Activated T-cell treated with anti-CD3 and anti-CD28 coated beads, Interleukin-2, amount 50 U/mL, for 24 hours (primary cell): ENCODE measurements at regions not wholly inside any gene's neighbourhood (a gene's known extent, or its start where the extent isn't known, plus 50 kb on each side); places are given as distances from the start of the nearest gene placed in this dataset.

ENCODE experiments used
- DNase-seq: peaks from one replicate; pipeline ENCODE4 v3.0.0-alpha.2; 2020
- H3K27ac Mint-ChIP-seq: 2 replicates; pipeline ENCODE4 v1.8.0; 2020; ENCODE audit warnings: mild to moderate bottlenecking, mixed read lengths
- H3K27me3 Mint-ChIP-seq: 2 replicates; pipeline ENCODE4 v1.8.0; 2020; ENCODE audit warnings: mixed read lengths
- H3K36me3 Mint-ChIP-seq: 2 replicates; pipeline ENCODE4 v1.8.0; 2020; ENCODE audit warnings: low read depth, mixed read lengths
- H3K4me1 Mint-ChIP-seq: 2 replicates; pipeline ENCODE4 v1.8.0; 2020; ENCODE audit warnings: low read depth, mixed read lengths
- H3K4me3 Mint-ChIP-seq: 2 replicates; pipeline ENCODE4 v1.8.0; 2020; ENCODE audit warnings: mild to moderate bottlenecking, moderate library complexity, mixed read lengths
- H3K9me3 Mint-ChIP-seq: 2 replicates; pipeline ENCODE4 v1.8.0; 2020; ENCODE audit warnings: mixed read lengths

DNA sequence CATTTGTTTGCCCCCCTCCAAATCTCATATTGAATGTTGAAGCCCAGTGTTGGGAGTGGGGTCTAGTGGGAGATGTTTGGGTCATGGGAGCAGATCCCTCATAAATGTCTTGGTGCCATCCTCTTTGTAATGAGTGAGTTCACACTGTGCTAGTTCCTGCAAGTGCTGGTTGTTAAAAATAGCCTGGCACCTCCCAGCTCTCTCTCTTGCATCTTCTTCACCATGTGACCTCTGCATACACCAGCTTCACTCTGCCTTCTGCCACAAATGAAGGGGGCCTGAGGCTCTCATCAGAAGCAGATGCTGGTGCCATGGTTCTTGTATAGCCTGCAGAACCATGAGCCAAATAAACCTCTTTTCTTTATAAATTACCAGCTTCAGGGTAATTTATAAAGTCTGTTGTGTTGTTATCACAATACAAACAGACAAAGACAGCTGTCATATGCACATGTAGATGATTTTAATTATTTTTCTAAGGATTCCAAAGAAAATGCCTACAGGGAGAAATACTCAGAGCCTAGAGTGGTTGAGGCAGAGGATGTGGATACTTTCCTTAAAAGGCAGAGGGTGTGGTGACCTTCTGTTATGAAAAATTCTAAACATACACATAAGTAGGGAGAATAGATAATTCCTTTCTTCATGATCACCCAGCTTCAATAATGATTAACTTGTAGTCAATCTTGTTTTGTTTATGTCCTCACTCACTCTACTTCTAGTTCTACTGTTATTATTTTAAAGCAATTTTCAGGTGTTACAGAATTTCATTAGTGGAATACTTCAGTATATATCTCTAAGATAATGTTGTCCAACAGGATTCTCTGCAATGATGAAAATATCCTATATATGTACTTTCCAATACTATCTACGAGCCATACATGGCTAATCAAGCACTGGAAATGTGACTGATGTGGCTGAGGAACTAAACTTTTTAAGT is 75.1 kb upstream of the RANBP6 start:
- Mint-ChIP-seq H3K27ac (no peak overlapping the region), H3K4me3 (no peak overlapping the region), H3K27me3 (peaks cover under 1% of the 10 kb centered on the region), H3K4me1 (no peaks in the 10 kb centered on the region), H3K36me3 (no peaks in the 10 kb centered on the region), H3K9me3 (no peaks in the 10 kb centered on the region)
- no peak for DNase-seq

DNA sequence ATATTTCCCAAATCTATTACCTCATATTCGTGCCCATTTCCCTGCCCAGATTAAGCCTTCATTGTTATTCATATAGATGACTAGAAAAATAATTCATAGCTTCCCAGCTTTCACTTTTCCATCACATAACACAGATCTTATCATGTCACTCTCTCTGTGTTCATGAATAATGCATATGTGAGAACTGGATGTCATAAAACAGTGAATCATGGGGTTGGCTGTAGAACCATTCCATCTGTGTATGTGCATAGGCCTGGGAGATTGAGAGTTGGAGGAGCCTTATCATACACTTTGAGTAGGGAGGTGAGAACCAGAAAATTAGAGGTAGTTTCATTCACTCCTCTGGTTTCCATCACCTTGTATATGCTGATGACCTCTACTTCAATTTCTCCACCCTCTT is 73.9 kb upstream of the RANBP6 start:
- no peak for DNase-seq
- Mint-ChIP-seq H3K4me3 (no peak overlapping the region), H3K27me3 (no peaks in the 10 kb centered on the region), H3K4me1 (no peaks in the 10 kb centered on the region), H3K9me3 (no peaks in the 10 kb centered on the region), H3K36me3 (no peaks in the 10 kb centered on the region), H3K27ac (no peak overlapping the region)

- Mint-ChIP-seq H3K4me1 (no peaks in the 10 kb centered on the region), H3K4me3 (no peak overlapping the region), H3K27me3 (no peaks in the 10 kb centered on the region), H3K36me3 (no peaks in the 10 kb centered on the region), H3K9me3 (no peaks in the 10 kb centered on the region), H3K27ac (no peak overlapping the region)
- no peak for DNase-seq
These were observed 70.7 kb upstream of the RANBP6 start for GRCh38 chr9:6086006-6086655.

DNA sequence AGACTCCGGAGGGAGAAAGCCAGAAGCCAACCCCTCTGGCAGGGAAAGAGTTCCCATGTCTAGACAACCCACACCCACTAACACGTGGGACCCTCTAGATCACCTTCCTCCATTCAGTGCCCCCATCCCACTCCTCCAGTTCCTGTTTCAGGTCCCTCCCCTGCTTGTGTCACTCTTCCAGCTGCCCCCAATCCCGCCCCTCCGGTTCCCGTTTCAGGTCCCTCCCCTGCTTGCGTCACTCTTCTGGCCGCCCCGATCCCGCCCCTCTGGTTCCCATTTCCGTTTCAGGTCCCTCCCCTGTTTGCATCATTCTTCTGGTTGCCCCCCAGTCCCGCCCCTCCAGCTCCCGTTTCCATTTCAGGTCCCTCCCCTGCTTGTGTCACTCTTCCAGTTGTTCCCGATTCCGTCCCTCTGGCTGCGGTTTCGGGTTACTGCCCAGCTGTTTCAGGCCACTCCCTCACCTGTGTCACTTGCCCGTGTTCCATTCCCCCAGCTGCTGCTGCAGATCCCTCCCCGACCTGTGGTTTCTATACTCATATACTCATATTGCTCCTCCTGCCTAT is 64.8 kb upstream of the RANBP6 start:
- no peaks in the 10 kb centered on the region for H3K36me3 Mint-ChIP-seq
- H3K9me3 Mint-ChIP-seq = no peaks in the 10 kb centered on the region
- peak overlapping the region; percentile 92 for H3K27ac Mint-ChIP-seq
- DNase-seq = peak; percentile 83
- H3K4me1 Mint-ChIP-seq = peaks cover 16% of the 10 kb centered on the region
- H3K4me3 Mint-ChIP-seq = peak overlapping the region; percentile 78
- no peaks in the 10 kb centered on the region for H3K27me3 Mint-ChIP-seq

DNA sequence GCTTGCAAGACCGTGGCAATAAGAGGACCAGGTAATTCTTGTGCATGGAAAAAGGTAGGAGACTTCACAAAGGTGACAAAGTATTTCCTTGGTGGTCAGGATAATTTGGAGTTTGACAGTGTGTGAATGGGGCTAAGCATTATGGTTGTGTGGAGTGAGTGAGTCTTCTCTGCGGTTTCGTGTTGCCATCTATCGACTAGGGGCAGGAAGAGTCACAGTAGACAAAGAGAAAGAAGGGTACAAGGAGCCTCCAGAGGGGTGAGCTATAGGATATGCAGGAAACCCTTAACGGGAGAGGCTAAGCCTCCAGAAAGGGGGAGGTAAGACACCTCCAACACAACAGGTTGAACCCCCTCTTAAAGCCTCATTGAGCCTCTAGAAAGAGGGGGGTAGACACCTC is 64.0 kb upstream of the RANBP6 start:
- Mint-ChIP-seq H3K27me3 (no peaks in the 10 kb centered on the region), H3K36me3 (no peaks in the 10 kb centered on the region), H3K27ac (no peak overlapping the region), H3K4me1 (peaks cover 16% of the 10 kb centered on the region), H3K9me3 (no peaks in the 10 kb centered on the region), H3K4me3 (peak overlapping the region; percentile 78)
- no peak for DNase-seq

DNA sequence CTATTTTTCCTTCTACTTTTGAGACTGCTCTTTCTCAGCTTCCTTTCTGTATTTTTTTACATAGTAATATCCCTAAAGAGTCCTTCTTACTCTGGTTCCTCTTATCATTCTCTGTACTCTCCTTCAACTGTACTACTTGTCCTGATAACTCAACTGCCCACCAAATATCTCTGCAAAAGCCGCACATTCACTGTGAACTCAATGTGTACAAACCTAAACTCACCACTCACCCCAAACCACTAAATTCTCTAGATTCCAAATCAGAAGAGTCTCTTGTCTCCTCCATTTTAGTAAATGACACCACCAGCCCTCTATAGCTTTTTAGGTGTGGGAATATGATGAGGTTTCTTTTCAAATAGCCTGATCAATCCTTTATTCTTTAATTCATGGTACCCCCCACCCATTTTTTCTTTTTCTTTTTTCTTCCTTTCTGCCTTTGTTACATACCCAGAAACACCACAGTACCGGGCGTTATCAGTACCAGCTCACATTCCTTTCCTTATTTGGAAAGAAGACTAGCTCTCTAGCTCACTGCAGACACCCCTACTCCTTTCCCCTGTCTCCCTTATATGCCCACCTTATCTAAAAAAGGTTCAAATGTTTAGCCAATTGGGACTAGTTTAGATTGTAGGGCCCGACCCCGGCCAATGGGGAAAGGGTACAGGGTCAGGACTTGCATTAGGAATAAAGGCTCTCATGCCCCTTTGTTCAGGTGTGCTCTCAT is 63.1 kb upstream of the RANBP6 start:
- no peaks in the 10 kb centered on the region for H3K27me3 Mint-ChIP-seq
- no peaks in the 10 kb centered on the region for H3K36me3 Mint-ChIP-seq
- H3K27ac Mint-ChIP-seq = no peak overlapping the region
- no peak overlapping the region for H3K4me3 Mint-ChIP-seq
- no peak for DNase-seq
- peaks cover 16% of the 10 kb centered on the region for H3K4me1 Mint-ChIP-seq
- no peaks in the 10 kb centered on the region for H3K9me3 Mint-ChIP-seq

DNA sequence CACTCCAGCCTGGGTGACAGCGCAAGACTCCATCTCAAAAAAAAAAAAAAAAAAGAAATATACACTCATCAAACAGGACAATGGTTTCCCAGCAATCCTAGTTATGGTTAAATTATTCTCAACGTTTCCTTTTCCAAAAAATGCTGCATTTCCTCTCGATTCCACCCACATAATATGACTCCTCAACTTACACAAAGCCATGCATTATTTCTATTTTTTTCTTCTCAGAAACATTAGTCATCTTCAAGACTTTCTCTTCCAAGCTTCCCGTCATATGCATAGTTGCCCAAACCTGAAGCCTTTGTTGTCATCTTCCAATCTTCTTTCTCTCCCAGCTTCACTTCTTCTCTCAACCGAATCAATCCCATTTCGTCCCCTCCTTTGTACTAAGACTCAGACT is 61.4 kb upstream of the RANBP6 start:
- Mint-ChIP-seq H3K27ac (no peak overlapping the region), H3K27me3 (no peaks in the 10 kb centered on the region), H3K9me3 (no peaks in the 10 kb centered on the region), H3K4me1 (peaks cover 16% of the 10 kb centered on the region), H3K36me3 (no peaks in the 10 kb centered on the region), H3K4me3 (no peak overlapping the region)
- no peak for DNase-seq

GRCh38 chr9:6073731-6074130 is 58.3 kb upstream of the RANBP6 start:
- Mint-ChIP-seq H3K4me3 (no peak overlapping the region), H3K27me3 (no peaks in the 10 kb centered on the region), H3K27ac (no peak overlapping the region), H3K36me3 (peaks cover under 1% of the 10 kb centered on the region), H3K4me1 (peaks cover 13% of the 10 kb centered on the region), H3K9me3 (peaks cover 4% of the 10 kb centered on the region)
- no peak for DNase-seq

GRCh38 chr9:6072865-6073264 is 57.4 kb upstream of the RANBP6 start:
- H3K27ac Mint-ChIP-seq = no peak overlapping the region
- H3K36me3 Mint-ChIP-seq = peaks cover 1% of the 10 kb centered on the region
- DNase-seq = no peak
- H3K9me3 Mint-ChIP-seq = peaks cover 4% of the 10 kb centered on the region
- H3K27me3 Mint-ChIP-seq = no peaks in the 10 kb centered on the region
- no peak overlapping the region for H3K4me3 Mint-ChIP-seq
- peaks cover 19% of the 10 kb centered on the region for H3K4me1 Mint-ChIP-seq

GRCh38 chr9:6072453-6072852 is 57.0 kb upstream of the RANBP6 start:
- H3K4me1 Mint-ChIP-seq = peaks cover 21% of the 10 kb centered on the region
- H3K27me3 Mint-ChIP-seq = no peaks in the 10 kb centered on the region
- peaks cover 1% of the 10 kb centered on the region for H3K36me3 Mint-ChIP-seq
- no peak overlapping the region for H3K27ac Mint-ChIP-seq
- H3K4me3 Mint-ChIP-seq = no peak overlapping the region
- H3K9me3 Mint-ChIP-seq = peaks cover 4% of the 10 kb centered on the region
- DNase-seq = no peak

GRCh38 chr9:6068983-6069382 is 53.6 kb upstream of the RANBP6 start:
- Mint-ChIP-seq H3K4me3 (peak overlapping the region; percentile 57), H3K27ac (peak overlapping the region; percentile 89), H3K27me3 (no peaks in the 10 kb centered on the region), H3K9me3 (peaks cover 4% of the 10 kb centered on the region), H3K4me1 (peaks cover 18% of the 10 kb centered on the region), H3K36me3 (peaks cover 1% of the 10 kb centered on the region)
- no peak for DNase-seq

GRCh38 chr9:6067426-6067825 is 52.0 kb upstream of the RANBP6 start:
- Mint-ChIP-seq H3K36me3 (peaks cover 1% of the 10 kb centered on the region), H3K27ac (no peak overlapping the region), H3K4me3 (no peak overlapping the region), H3K9me3 (peaks cover 6% of the 10 kb centered on the region), H3K27me3 (no peaks in the 10 kb centered on the region), H3K4me1 (peaks cover 21% of the 10 kb centered on the region)
- no peak for DNase-seq
